ENCODE measurements at regions not wholly inside any gene's neighbourhood (a gene's known extent, or its start where the extent isn't known, plus 50 kb on each side); places are given as distances from the start of the nearest gene placed in this dataset.

GRCh38 chr14:82647088-82647810 lies 1113.6 kb upstream of the SEL1L start:
- peaks cover 12% of the 10 kb centered on the region for H3K9me3 Mint-ChIP-seq
- H3K4me3 Mint-ChIP-seq = no peak overlapping the region
- peaks cover 10% of the 10 kb centered on the region for H3K27me3 Mint-ChIP-seq (ENCODE audit: low read depth)
- no peaks in the 10 kb centered on the region for H3K4me1 Mint-ChIP-seq
- TF ChIP-seq, protein P1, sequence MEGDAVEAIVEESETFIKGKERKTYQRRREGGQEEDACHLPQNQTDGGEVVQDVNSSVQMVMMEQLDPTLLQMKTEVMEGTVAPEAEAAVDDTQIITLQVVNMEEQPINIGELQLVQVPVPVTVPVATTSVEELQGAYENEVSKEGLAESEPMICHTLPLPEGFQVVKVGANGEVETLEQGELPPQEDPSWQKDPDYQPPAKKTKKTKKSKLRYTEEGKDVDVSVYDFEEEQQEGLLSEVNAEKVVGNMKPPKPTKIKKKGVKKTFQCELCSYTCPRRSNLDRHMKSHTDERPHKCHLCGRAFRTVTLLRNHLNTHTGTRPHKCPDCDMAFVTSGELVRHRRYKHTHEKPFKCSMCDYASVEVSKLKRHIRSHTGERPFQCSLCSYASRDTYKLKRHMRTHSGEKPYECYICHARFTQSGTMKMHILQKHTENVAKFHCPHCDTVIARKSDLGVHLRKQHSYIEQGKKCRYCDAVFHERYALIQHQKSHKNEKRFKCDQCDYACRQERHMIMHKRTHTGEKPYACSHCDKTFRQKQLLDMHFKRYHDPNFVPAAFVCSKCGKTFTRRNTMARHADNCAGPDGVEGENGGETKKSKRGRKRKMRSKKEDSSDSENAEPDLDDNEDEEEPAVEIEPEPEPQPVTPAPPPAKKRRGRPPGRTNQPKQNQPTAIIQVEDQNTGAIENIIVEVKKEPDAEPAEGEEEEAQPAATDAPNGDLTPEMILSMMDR (IDR thresholded peaks at IDR 0.05; ENCODE audit: unreplicated experiment in 3 of 3) = no peak
- peaks cover 7% of the 10 kb centered on the region for H3K36me3 Mint-ChIP-seq (ENCODE audit: low read depth)
- H3K27ac Mint-ChIP-seq = no peak overlapping the region

GRCh38 chr14:82655770-82656169 lies 1122.1 kb upstream of the SEL1L start:
- H3K36me3 Mint-ChIP-seq (ENCODE audit: low read depth) = peaks cover 7% of the 10 kb centered on the region
- no peak overlapping the region for H3K27ac Mint-ChIP-seq
- H3K4me1 Mint-ChIP-seq = peaks cover 6% of the 10 kb centered on the region
- peaks cover 7% of the 10 kb centered on the region for H3K9me3 Mint-ChIP-seq
- TF ChIP-seq, protein P1 (IDR thresholded peaks at IDR 0.05; ENCODE audit: unreplicated experiment in 3 of 3) = no peak
- no peak overlapping the region for H3K4me3 Mint-ChIP-seq
- H3K27me3 Mint-ChIP-seq (ENCODE audit: low read depth) = peaks cover 7% of the 10 kb centered on the region

DNA sequence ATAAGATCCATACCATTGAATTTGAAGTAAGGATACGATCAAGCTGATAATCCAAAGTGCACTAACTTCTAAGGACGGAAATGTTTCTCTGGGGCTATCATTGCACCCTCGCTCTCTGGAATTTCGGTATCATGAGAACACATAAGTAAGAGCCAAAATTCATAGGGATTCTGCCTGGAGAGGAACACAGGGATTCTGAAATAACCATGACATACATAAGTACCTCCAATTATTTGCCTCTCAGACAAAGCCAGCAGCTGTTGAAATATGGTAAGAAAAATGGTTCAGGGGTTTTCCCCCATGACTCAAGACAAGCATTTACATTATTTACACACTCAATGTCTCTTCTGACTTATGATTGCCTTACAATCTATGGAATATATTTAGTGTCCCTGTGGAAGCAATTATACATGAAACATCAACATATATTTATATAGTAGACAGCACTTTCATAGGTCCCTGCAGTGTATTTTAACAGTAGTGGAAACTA lies 1123.6 kb upstream of the SEL1L start:
- Mint-ChIP-seq H3K27ac (no peak overlapping the region), H3K36me3 (ENCODE audit: low read depth) (no peaks in the 10 kb centered on the region), H3K27me3 (ENCODE audit: low read depth) (no peaks in the 10 kb centered on the region)

GRCh38 chr14:82661258-82661657 lies 1127.6 kb upstream of the SEL1L start:
- H3K27me3 Mint-ChIP-seq (ENCODE audit: low read depth) = no peaks in the 10 kb centered on the region
- no peaks in the 10 kb centered on the region for H3K36me3 Mint-ChIP-seq (ENCODE audit: low read depth)
- TF ChIP-seq, protein P1 (IDR thresholded peaks at IDR 0.05; ENCODE audit: unreplicated experiment in 3 of 3) = no peak
- no peak overlapping the region for H3K4me3 Mint-ChIP-seq
- H3K27ac Mint-ChIP-seq = no peak overlapping the region
- H3K9me3 Mint-ChIP-seq = no peaks in the 10 kb centered on the region
- H3K4me1 Mint-ChIP-seq = peaks cover 6% of the 10 kb centered on the region

More for the DNA sequence above, 1123.6 kb upstream of the SEL1L start:
- no peak overlapping the region for H3K4me3 Mint-ChIP-seq
- TF ChIP-seq, protein P1 (IDR thresholded peaks at IDR 0.05; ENCODE audit: unreplicated experiment in 3 of 3) = no peak
- H3K4me1 Mint-ChIP-seq = peaks cover 6% of the 10 kb centered on the region
- no peaks in the 10 kb centered on the region for H3K9me3 Mint-ChIP-seq

- Mint-ChIP-seq H3K27me3 (ENCODE audit: low read depth) (no peaks in the 10 kb centered on the region), H3K9me3 (no peaks in the 10 kb centered on the region), H3K4me3 (no peak overlapping the region), H3K4me1 (peaks cover 12% of the 10 kb centered on the region), H3K36me3 (ENCODE audit: low read depth) (no peaks in the 10 kb centered on the region), H3K27ac (peak overlapping the region in 2 of 3 experiments; percentile 21 to 74)
- TF ChIP-seq, protein P1 (IDR thresholded peaks at IDR 0.05; ENCODE audit: unreplicated experiment in 3 of 3) = no peak
These were observed 1133.4 kb upstream of the SEL1L start for GRCh38 chr14:82667006-82667405.

DNA sequence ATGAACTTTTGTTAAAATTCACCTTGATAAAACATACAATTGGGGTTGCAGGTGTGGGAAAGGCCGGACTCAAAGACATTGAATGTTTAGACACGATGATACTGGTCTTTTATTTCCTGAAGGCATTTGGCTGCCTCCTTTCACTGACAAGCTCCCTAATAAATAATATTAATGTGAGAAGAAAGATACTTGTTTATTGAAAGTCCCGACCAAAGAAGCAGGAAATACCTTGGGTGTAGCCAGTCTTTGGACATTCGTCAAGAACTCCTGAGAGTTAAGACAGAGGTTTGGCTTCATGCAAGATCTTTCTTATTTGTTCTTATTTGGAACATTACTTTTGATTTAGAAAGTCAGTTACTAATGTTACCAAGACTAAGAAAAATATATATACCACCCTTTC lies 1133.8 kb upstream of the SEL1L start:
- TF ChIP-seq, protein P1 (IDR thresholded peaks at IDR 0.05; ENCODE audit: unreplicated experiment in 3 of 3) = no peak
- H3K9me3 Mint-ChIP-seq = no peaks in the 10 kb centered on the region
- peak overlapping the region in 1 of 3 experiments; percentile 21 for H3K27ac Mint-ChIP-seq
- peaks cover 12% of the 10 kb centered on the region for H3K4me1 Mint-ChIP-seq
- H3K36me3 Mint-ChIP-seq (ENCODE audit: low read depth) = no peaks in the 10 kb centered on the region
- no peaks in the 10 kb centered on the region for H3K27me3 Mint-ChIP-seq (ENCODE audit: low read depth)
- no peak overlapping the region for H3K4me3 Mint-ChIP-seq
